T-cell (primary cell): ENCODE measurements at regions not wholly inside any gene's neighbourhood (a gene's known extent, or its start where the extent isn't known, plus 50 kb on each side); places are given as distances from the start of the nearest gene placed in this dataset.
"Not testable (repeated sequence)": the region's sequence is repeated elsewhere in the genome, so short reads cannot be mapped to it uniquely, and the experiment has no call there.

ENCODE experiments used
- ATAC-seq, 4 experiments: fragments of 200-7000 bp in 3 of 4; fragments of 150-1000 bp in 1 of 4; cut with Tn5 transposase; replicated peaks in 1 of 4; 1 replicate in 3 of 4; 2 replicates in 1 of 4; pipeline ENCODE4 v1.10.0; 2021; ENCODE audit warnings: moderate library complexity in 3 of 4, mild to moderate bottlenecking in 2 of 4, moderate number of reproducible peaks in 1 of 4
- CTCF ChIA-PET, 2 donors: fragments of 300-600 bp; sonication (Branson Sonifier 250); formaldehyde crosslinking; loops; one replicate each; lab custom pipeline; 2022; ENCODE audit warnings: antibody characterized with exemption in 2 of 2; lab: Charles Lee
- POLR2A ChIA-PET, 2 donors: fragments of 300-600 bp; sonication (Branson Sonifier 250); formaldehyde crosslinking; loops; one replicate each; lab custom pipeline; 2022; ENCODE audit warnings: antibody characterized with exemption in 2 of 2; lab: Charles Lee
- DNase-seq, 35 experiments: peaks; one replicate each; pipeline versions ENCODE4 v3.0.0 to v3.0.0-alpha.2; 2013 to 2023
- H3K27ac ChIP-seq: one replicate; pipeline ENCODE4 v1.5.1; 2013; ENCODE audit warnings: low read length
- H3K27me3 ChIP-seq, 2 experiments: replicated peaks in 1 of 2; 1 replicate in 1 of 2; 2 replicates in 1 of 2; pipeline versions ENCODE4 v1.6.1 to v1.7.0; 2013; ENCODE audit warnings: low read length in 1 of 2, mixed read lengths in 1 of 2; ENCODE audit not compliant: control insufficient read depth in 2 of 2, insufficient read depth in 2 of 2; ENCODE audit errors: extremely low read depth in 1 of 2
- H3K36me3 ChIP-seq, 2 donors: 1 replicate in 1 of 2; 2 replicates in 1 of 2; pipeline versions ENCODE4 v1.6.1 to v1.7.0; 2013; ENCODE audit warnings: low read length in 1 of 2; ENCODE audit not compliant: control insufficient read depth in 2 of 2, insufficient read depth in 1 of 2; ENCODE audit errors: extremely low read depth in 1 of 2
- H3K4me1 ChIP-seq, 2 experiments: 1 replicate in 1 of 2; 2 replicates in 1 of 2; pipeline versions ENCODE4 v1.6.1 to v1.7.0; 2013; ENCODE audit warnings: low read length in 2 of 2, mixed read lengths in 1 of 2; ENCODE audit not compliant: insufficient read depth in 2 of 2, control insufficient read depth in 1 of 2; ENCODE audit errors: extremely low read depth in 1 of 2
- H3K4me3 ChIP-seq, 2 donors: 1 replicate in 1 of 2; 2 replicates in 1 of 2; pipeline versions ENCODE4 v1.5.1 to v1.7.0; 2013; ENCODE audit warnings: mild to moderate bottlenecking in 2 of 2, low read length in 1 of 2, moderate library complexity in 1 of 2; ENCODE audit not compliant: control insufficient read depth in 1 of 2; ENCODE audit errors: extremely low read depth in 1 of 2
- H3K9me3 ChIP-seq: 2 replicates; pipeline ENCODE4 v1.7.0; 2013
- H3K27ac Mint-ChIP-seq, 2 donors: one replicate each; pipeline ENCODE4 v1.8.0; 2020 to 2021; ENCODE audit warnings: mild to moderate bottlenecking in 2 of 2, mixed read lengths in 2 of 2
- H3K27me3 Mint-ChIP-seq, 2 donors: one replicate each; pipeline ENCODE4 v1.8.0; 2021 to 2022; ENCODE audit warnings: mixed read lengths in 2 of 2
- H3K36me3 Mint-ChIP-seq: one replicate; pipeline ENCODE4 v1.8.0; 2021; ENCODE audit warnings: mixed read lengths
- H3K4me1 Mint-ChIP-seq, 3 donors: one replicate each; pipeline ENCODE4 v1.8.0; 2020 to 2022; ENCODE audit warnings: mixed read lengths in 3 of 3, mild to moderate bottlenecking in 1 of 3
- H3K4me3 Mint-ChIP-seq, 3 donors: one replicate each; pipeline ENCODE4 v1.8.0; 2020 to 2022; ENCODE audit warnings: mild to moderate bottlenecking in 3 of 3, mixed read lengths in 3 of 3, moderate library complexity in 3 of 3
- H3K9me3 Mint-ChIP-seq, 3 donors: one replicate each; pipeline ENCODE4 v1.8.0; 2020 to 2022; ENCODE audit warnings: mixed read lengths in 3 of 3
- WGBS: methylation state at CpG from one replicate; pipeline ENCODE4 v1.1.5; 2013; ENCODE audit warnings: missing lambda C conversion rate; ENCODE audit not compliant: insufficient coverage; 5-methylcytosine and 5-hydroxymethylcytosine counted together

DNA sequence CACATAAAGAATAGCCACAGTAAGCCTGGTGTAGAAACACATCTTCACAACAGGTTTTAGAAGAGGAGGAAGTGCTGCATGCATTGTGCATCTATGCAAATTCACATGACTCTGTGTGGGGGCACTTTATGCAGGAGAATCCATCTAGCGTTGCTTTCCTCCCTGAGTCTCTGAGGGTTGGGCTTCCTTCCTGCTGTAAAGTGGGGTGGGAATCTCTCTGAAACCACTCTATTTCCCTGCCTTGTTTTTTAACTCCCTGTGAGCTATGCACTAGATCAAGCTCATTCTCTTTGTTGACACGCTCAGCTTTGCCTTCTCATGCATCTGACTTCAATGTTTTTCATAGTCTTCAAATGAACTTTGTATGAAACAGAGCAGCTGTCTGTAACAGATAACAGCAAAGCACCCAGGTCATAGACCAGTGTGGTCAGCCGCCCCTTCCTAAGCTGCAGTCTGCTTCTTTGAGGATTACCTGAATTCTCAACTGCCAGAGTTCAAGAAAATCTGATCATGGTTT lies 102.7 kb upstream of the DPH5 start:
- peaks cover 13 to 50% of the 10 kb centered on the region in 2 experiments for H3K4me1 ChIP-seq
- CTCF ChIA-PET, result interaction anchor here (0.6 to 1.2 kb wide), 6 partner anchors 70 to 181 kb away, joined by 3 to 5 read pairs (median 4); no protein-coding TSS in a partner anchor

DNA sequence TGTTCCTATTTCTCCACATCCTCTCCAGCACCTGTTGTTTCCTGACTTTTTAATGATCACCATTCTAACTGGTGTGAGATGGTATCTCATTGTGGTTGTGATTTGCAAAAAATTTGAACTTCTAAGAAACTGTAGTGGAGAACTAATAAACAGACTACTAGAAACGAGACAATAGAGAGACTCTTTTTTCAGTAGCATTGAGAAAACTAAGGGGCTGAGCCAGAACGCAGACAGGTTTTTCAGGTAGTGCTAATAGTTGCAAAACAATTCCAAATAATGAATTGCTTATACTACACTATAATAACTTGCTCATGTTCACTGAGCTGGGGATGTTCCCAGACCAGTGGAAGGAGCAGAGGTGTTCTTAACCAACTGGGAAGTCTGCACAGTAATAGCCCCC lies 98.8 kb upstream of the DPH5 start:
- H3K4me1 ChIP-seq, result peaks cover 17 to 47% of the 10 kb centered on the region in 2 experiments
- no peaks in the 10 kb centered on the region for H3K27me3 ChIP-seq
- H3K4me3 ChIP-seq, result no peak overlapping the region
- H3K9me3 ChIP-seq, result no peaks in the 10 kb centered on the region
- H3K4me1 Mint-ChIP-seq, result peaks cover 68 to 77% (median 75%) of the 10 kb centered on the region in 3 donors
- no CpG with 5 or more reads among the region's 2 CpGs for WGBS
- no peaks in the 10 kb centered on the region for H3K36me3 Mint-ChIP-seq
- ChIA-PET CTCF (no interaction called here), POLR2A (no interaction called here)
- H3K4me3 Mint-ChIP-seq, result no peak overlapping the region
- no peak for ATAC-seq
- no peaks in the 10 kb centered on the region for H3K36me3 ChIP-seq
- no peaks in the 10 kb centered on the region for H3K27me3 Mint-ChIP-seq
- peak overlapping the region; percentile 48 to 67 for H3K27ac Mint-ChIP-seq
- DNase-seq, result no peak
- H3K9me3 Mint-ChIP-seq, result no peaks in the 10 kb centered on the region
- H3K27ac ChIP-seq, result no peak overlapping the region

More for the DNA sequence above, 102.7 kb upstream of the DPH5 start:
- H3K9me3 ChIP-seq, result no peaks in the 10 kb centered on the region
- Mint-ChIP-seq H3K9me3 (no peaks in the 10 kb centered on the region), H3K27ac (peak overlapping the region; percentile 95 to 97), H3K4me3 (peak overlapping the region; percentile 51 to 73 (median 70)), H3K4me1 (peaks cover 66 to 74% (median 74%) of the 10 kb centered on the region in 3 donors), H3K36me3 (no peaks in the 10 kb centered on the region), H3K27me3 (no peaks in the 10 kb centered on the region)
- H3K4me3 ChIP-seq, result peak overlapping the region in 1 of 2 donors; percentile 17
- POLR2A ChIA-PET, result interaction anchor here in 1 of 2 donors (0.6 to 0.8 kb wide), 3 partner anchors 14 to 162 kb away, joined by 3 read pairs; no protein-coding TSS in a partner anchor
- WGBS, result no CpG with 5 or more reads among the region's 3 CpGs
- peak overlapping the region; percentile 74 for H3K27ac ChIP-seq
- H3K36me3 ChIP-seq, result no peaks in the 10 kb centered on the region
- peak; percentile 77 to 80 (median 78) for ATAC-seq
- H3K27me3 ChIP-seq, result no peaks in the 10 kb centered on the region
- DNase-seq, result peak in 31 of 35 experiments; percentile 3 to 63 (median 19)

GRCh38 chr1:101123904-101124303 lies 98.3 kb upstream of the DPH5 start:
- H3K36me3 Mint-ChIP-seq, H3K27me3 ChIP-seq, H3K9me3 ChIP-seq, H3K27me3 Mint-ChIP-seq, CTCF ChIA-PET, ATAC-seq, H3K36me3 ChIP-seq, H3K9me3 Mint-ChIP-seq, DNase-seq, H3K27ac ChIP-seq, H3K4me3 Mint-ChIP-seq, H3K4me3 ChIP-seq, POLR2A ChIA-PET: not testable (repeated sequence)
- H3K4me1 Mint-ChIP-seq, result peaks cover 67 to 76% (median 74%) of the 10 kb centered on the region in 3 donors
- peaks cover 17 to 46% of the 10 kb centered on the region in 2 experiments for H3K4me1 ChIP-seq
- H3K27ac Mint-ChIP-seq, result peak overlapping the region; percentile 44 to 67
- no CpG with 5 or more reads among the region's 4 CpGs for WGBS

- H3K4me3 ChIP-seq, result no peak overlapping the region
- H3K4me3 Mint-ChIP-seq, result peak overlapping the region in 2 of 3 donors; percentile 15 to 67
- H3K9me3 ChIP-seq, result no peaks in the 10 kb centered on the region
- POLR2A ChIA-PET, result interaction anchor here (0.7 to 0.9 kb wide), 2 partner anchors 8 to 1268 kb away, joined by 3 to 4 read pairs; no protein-coding TSS in a partner anchor
- peaks cover 55 to 69% (median 61%) of the 10 kb centered on the region in 3 donors for H3K4me1 Mint-ChIP-seq
- peaks cover 9 to 37% of the 10 kb centered on the region in 2 experiments for H3K4me1 ChIP-seq
- H3K36me3 Mint-ChIP-seq, result no peaks in the 10 kb centered on the region
- H3K27ac ChIP-seq, result peak overlapping the region; percentile 7
- H3K27me3 ChIP-seq, result no peaks in the 10 kb centered on the region
- CTCF ChIA-PET, result interaction anchor here (1.1 to 1.7 kb wide), 2 partner anchors 8 to 116 kb away, joined by 4 to 5 read pairs; no protein-coding TSS in a partner anchor
- 77% methylated on average over 3 of the region's 8 CpGs for WGBS
- no peaks in the 10 kb centered on the region for H3K27me3 Mint-ChIP-seq
- H3K27ac Mint-ChIP-seq, result peak overlapping the region; percentile 75 to 85
- no peaks in the 10 kb centered on the region for H3K9me3 Mint-ChIP-seq
- ATAC-seq, result peak; percentile 62 to 73 (median 66)
- peak in 1 of 35 experiments; percentile 63 for DNase-seq
- no peaks in the 10 kb centered on the region for H3K36me3 ChIP-seq
Measured at GRCh38 chr1:101122452-101123166, 97.0 kb upstream of the DPH5 start.

DNA sequence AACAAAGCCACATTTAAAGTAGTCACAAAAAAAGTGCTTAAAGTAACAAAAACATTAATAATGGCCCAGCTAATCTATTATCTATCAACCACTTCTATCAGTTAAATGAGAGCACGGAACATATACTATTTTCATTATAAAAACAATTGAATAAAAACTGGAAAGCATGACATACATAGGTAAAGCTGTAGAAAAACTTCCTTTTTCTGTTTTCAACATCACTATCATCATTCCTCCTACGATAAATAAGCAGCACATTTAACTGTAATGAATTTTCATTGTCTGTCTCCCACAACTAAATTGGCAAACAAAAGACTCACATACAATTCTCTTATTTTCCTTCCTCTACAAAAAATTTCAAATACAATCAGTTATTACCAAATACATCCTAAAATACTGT lies 96.4 kb upstream of the DPH5 start:
- Mint-ChIP-seq H3K9me3 (no peaks in the 10 kb centered on the region), H3K4me1 (peaks cover 55 to 65% (median 56%) of the 10 kb centered on the region in 3 donors), H3K4me3 (peak overlapping the region in 2 of 3 donors; percentile 15 to 67), H3K36me3 (no peaks in the 10 kb centered on the region), H3K27me3 (no peaks in the 10 kb centered on the region), H3K27ac (peak overlapping the region; percentile 75 to 84)
- no peak for ATAC-seq
- Histone ChIP-seq H3K27me3 (no peaks in the 10 kb centered on the region), H3K27ac (no peak overlapping the region), H3K9me3 (no peaks in the 10 kb centered on the region), H3K4me3 (no peak overlapping the region), H3K4me1 (peaks cover 4 to 34% of the 10 kb centered on the region in 2 experiments), H3K36me3 (no peaks in the 10 kb centered on the region)
- POLR2A ChIA-PET, result interaction anchor here (0.6 to 0.9 kb wide), 2 partner anchors 8 to 837 kb away, joined by 3 read pairs; no protein-coding TSS in a partner anchor
- CTCF ChIA-PET, result interaction anchor here (0.5 to 1.7 kb wide), 4 partner anchors 8 to 199 kb away, joined by 3 to 5 read pairs (median 4); no protein-coding TSS in a partner anchor
- WGBS, result 0% methylated on average over 1 of the region's 2 CpGs
- no peak for DNase-seq

DNA sequence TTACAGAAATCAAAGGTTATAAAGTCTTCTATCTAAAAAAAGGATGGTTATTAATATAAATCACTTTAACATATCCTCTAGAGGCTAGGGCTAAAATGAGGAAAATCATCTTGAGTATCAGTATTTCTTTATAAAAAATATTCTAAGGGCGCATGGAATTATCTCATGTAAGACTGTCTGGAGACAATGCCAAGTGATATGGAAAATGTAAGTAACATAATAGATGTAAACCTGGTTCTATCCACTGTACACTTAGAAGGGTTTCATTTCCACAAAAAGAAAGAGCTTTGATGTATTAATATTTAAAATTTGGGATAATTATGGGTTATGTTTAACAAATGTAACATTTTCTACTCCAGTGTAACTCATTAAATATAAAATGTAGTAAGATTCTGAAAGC lies 95.9 kb upstream of the DPH5 start:
- Histone ChIP-seq H3K4me1 (peaks cover 4 to 35% of the 10 kb centered on the region in 2 experiments), H3K27ac (no peak overlapping the region), H3K27me3 (no peaks in the 10 kb centered on the region), H3K4me3 (no peak overlapping the region), H3K9me3 (no peaks in the 10 kb centered on the region), H3K36me3 (no peaks in the 10 kb centered on the region)
- no peak for DNase-seq
- H3K4me3 Mint-ChIP-seq, result peak overlapping the region in 1 of 3 donors; percentile 67
- ChIA-PET CTCF (interaction anchor here (0.5 to 1.7 kb wide), 8 partner anchors 9 to 199 kb away, joined by 3 to 5 read pairs (median 3); no protein-coding TSS in a partner anchor), POLR2A (interaction anchor here (0.6 to 0.9 kb wide), 2 partner anchors 9 to 837 kb away, joined by 3 read pairs; no protein-coding TSS in a partner anchor)
- H3K9me3 Mint-ChIP-seq, result no peaks in the 10 kb centered on the region
- H3K27me3 Mint-ChIP-seq, result no peaks in the 10 kb centered on the region
- ATAC-seq, result no peak
- peaks cover 55 to 65% (median 56%) of the 10 kb centered on the region in 3 donors for H3K4me1 Mint-ChIP-seq
- WGBS, result no CpG with 5 or more reads among the region's 1 CpG
- H3K36me3 Mint-ChIP-seq, result no peaks in the 10 kb centered on the region
- H3K27ac Mint-ChIP-seq, result peak overlapping the region; percentile 75 to 84
